ENCODE measurements at regions not wholly inside any gene's neighbourhood (a gene's known extent, or its start where the extent isn't known, plus 50 kb on each side); places are given as distances from the start of the nearest gene placed in this dataset.
"Not testable (repeated sequence)": the region's sequence is repeated elsewhere in the genome, so short reads cannot be mapped to it uniquely, and the experiment has no call there.

- H3K27ac ChIP-seq: no peak overlapping the region
- no peak for TF ChIP-seq CTCF (conservative IDR thresholded peaks at IDR 0.05)
These were observed 176.7 kb upstream of the ADAMTSL1 start for GRCh38 chr9:18297056-18297841.

GRCh38 chr9:18299449-18299848, 174.5 kb upstream of the ADAMTSL1 start:
- H3K27ac ChIP-seq: peak overlapping the region; percentile 41
- TF ChIP-seq CTCF (conservative IDR thresholded peaks at IDR 0.05): no peak

GRCh38 chr9:18305167-18305806, 168.7 kb upstream of the ADAMTSL1 start:
- H3K27ac ChIP-seq: not testable (repeated sequence)

GRCh38 chr9:18314316-18314715, 159.6 kb upstream of the ADAMTSL1 start:
- H3K27ac ChIP-seq: no peak overlapping the region
- TF ChIP-seq CTCF (conservative IDR thresholded peaks at IDR 0.05): no peak

- H3K27ac ChIP-seq: no peak overlapping the region
- TF ChIP-seq CTCF (conservative IDR thresholded peaks at IDR 0.05): no peak
These were observed 156.1 kb upstream of the ADAMTSL1 start for GRCh38 chr9:18317896-18318295.

GRCh38 chr9:18319918-18320445, 154.0 kb upstream of the ADAMTSL1 start:
- no peak overlapping the region for H3K27ac ChIP-seq
- TF ChIP-seq CTCF (conservative IDR thresholded peaks at IDR 0.05): no peak

- TF ChIP-seq CTCF (conservative IDR thresholded peaks at IDR 0.05): no peak
- no peak overlapping the region for H3K27ac ChIP-seq
These were observed 148.8 kb upstream of the ADAMTSL1 start for GRCh38 chr9:18324928-18325745.

GRCh38 chr9:18325746-18326011, 148.3 kb upstream of the ADAMTSL1 start:
- not testable (repeated sequence) for H3K27ac ChIP-seq

Data from VCaP (cell line).